IMR-90 (cell line): ENCODE measurements at regions not wholly inside any gene's neighbourhood (a gene's known extent, or its start where the extent isn't known, plus 50 kb on each side); places are given as distances from the start of the nearest gene placed in this dataset.

Experiments
- ATAC-seq: fragments of 200-7000 bp; cut with Tn5 transposase; 2 replicates; pipeline ENCODE4 v1.9.1; 2020; ENCODE audit warnings: low read depth, mild to moderate bottlenecking, moderate library complexity
- BruUV-seq: library from RNA; stranded (reverse); fragments of 400-500 nt; replicated peaks from 2 replicates; lab custom pipeline; 2021; lab: Mats Ljungman, UMichigan
- CTCF ChIA-PET: fragments of 300-600 bp; formaldehyde crosslinking; extraction: SDS; loops from one replicate; lab custom pipeline; 2021; ENCODE audit warnings: antibody characterized with exemption; lab: Yijun Ruan, JAX
- POLR2A ChIA-PET: fragments of 300-600 bp; sonication (Branson Sonifier 250); formaldehyde crosslinking; loops from one replicate; lab custom pipeline; 2022; ENCODE audit warnings: antibody characterized with exemption; ENCODE audit not compliant: unreplicated experiment; lab: Charles Lee
- DNase-seq: peaks from one replicate; pipeline ENCODE4 v3.0.0; 2013
- H2AFZ ChIP-seq: replicated peaks from 2 replicates; pipeline ENCODE3; 2013; ENCODE audit warnings: low read length, mild to moderate bottlenecking; ENCODE audit not compliant: poor library complexity
- H2AK5ac ChIP-seq: 2 replicates; pipeline ENCODE4 v1.6.1; 2013; ENCODE audit warnings: low read depth, low read length, inconsistent platforms
- H2AK9ac ChIP-seq: replicated peaks from 2 replicates; pipeline ENCODE3; 2013; ENCODE audit warnings: mild to moderate bottlenecking, low read depth, low read length, moderate library complexity; ENCODE audit not compliant: poor library complexity
- H2BK120ac ChIP-seq: 2 replicates; pipeline ENCODE4 v1.6.1; 2013; ENCODE audit warnings: low read depth, low read length, inconsistent platforms
- H2BK15ac ChIP-seq: 3 replicates; pipeline ENCODE4 v1.6.1; 2013; ENCODE audit warnings: low read depth, low read length, inconsistent platforms
- H2BK20ac ChIP-seq: 2 replicates; pipeline ENCODE4 v1.6.1; 2013; ENCODE audit warnings: low read depth, mild to moderate bottlenecking, inconsistent platforms, low read length, moderate library complexity
- H2BK5ac ChIP-seq: 2 replicates; pipeline ENCODE4 v1.6.1; 2013; ENCODE audit warnings: mild to moderate bottlenecking, low read depth, low read length, inconsistent platforms; ENCODE audit not compliant: poor library complexity, severe bottlenecking
- H3K14ac ChIP-seq: replicated peaks from 2 replicates; pipeline ENCODE4 v1.6.1; 2013; ENCODE audit warnings: low read depth, low read length, inconsistent platforms
- H3K18ac ChIP-seq: 2 replicates; pipeline ENCODE4 v1.6.1; 2013; ENCODE audit warnings: low read depth, low read length, control low read depth
- H3K23ac ChIP-seq: 2 replicates; pipeline ENCODE4 v1.6.1; 2013; ENCODE audit warnings: low read depth, low read length, inconsistent platforms
- H3K27ac ChIP-seq: 2 replicates; pipeline ENCODE4 v1.5.1; 2013; ENCODE audit warnings: mild to moderate bottlenecking, control low read depth, low read length; ENCODE audit not compliant: insufficient read depth
- H3K27me3 ChIP-seq: 2 replicates; pipeline ENCODE4 v1.6.1; 2013; ENCODE audit warnings: low read length; ENCODE audit not compliant: control insufficient read depth, insufficient read depth
- H3K36me3 ChIP-seq: 2 replicates; pipeline ENCODE4 v1.6.1; 2013; ENCODE audit warnings: low read length, mixed read lengths; ENCODE audit not compliant: control insufficient read depth, insufficient read depth
- H3K4ac ChIP-seq: 2 replicates; pipeline ENCODE4 v1.6.1; 2013; ENCODE audit warnings: low read depth, low read length, inconsistent platforms
- H3K4me1 ChIP-seq: 2 replicates; pipeline ENCODE4 v1.6.1; 2013; ENCODE audit warnings: low read length, mixed read lengths; ENCODE audit not compliant: control insufficient read depth, insufficient read depth
- H3K4me2 ChIP-seq: 2 replicates; pipeline ENCODE4 v1.6.1; 2013; ENCODE audit warnings: low read depth, mild to moderate bottlenecking, control low read depth, low read length, moderate library complexity
- H3K4me3 ChIP-seq: 2 replicates; pipeline ENCODE4 v1.5.1; 2013; ENCODE audit warnings: low read depth, mild to moderate bottlenecking, control low read depth, low read length, moderate library complexity; ENCODE audit not compliant: insufficient read depth
- H3K56ac ChIP-seq: 2 replicates; pipeline ENCODE4 v1.6.1; 2013; ENCODE audit warnings: low read length, inconsistent platforms; ENCODE audit not compliant: insufficient read depth; ENCODE audit errors: extremely low read depth
- H3K79me1 ChIP-seq, 2 experiments: 2 replicates each; pipeline ENCODE4 v1.6.1; 2013; ENCODE audit warnings: low read length in 2 of 2, inconsistent platforms in 1 of 2, low read depth in 1 of 2
- H3K9ac ChIP-seq: 2 replicates; pipeline ENCODE4 v1.6.1; 2013; ENCODE audit warnings: low read depth, low read length, control low read depth
- H3K9me1 ChIP-seq: 2 replicates; pipeline ENCODE4 v1.6.1; 2013; ENCODE audit warnings: low read length, inconsistent platforms; ENCODE audit not compliant: insufficient read depth
- H3K9me3 ChIP-seq: 2 replicates; pipeline ENCODE4 v1.6.1; 2013; ENCODE audit warnings: low read length; ENCODE audit not compliant: control insufficient read depth, insufficient read depth
- H4K20me1 ChIP-seq: 2 replicates; pipeline ENCODE4 v1.6.1; 2013; ENCODE audit warnings: low read length, inconsistent platforms; ENCODE audit not compliant: insufficient read depth
- H4K5ac ChIP-seq: 2 replicates; pipeline ENCODE4 v1.6.1; 2013; ENCODE audit warnings: mild to moderate bottlenecking, low read depth, low read length, control low read depth
- H4K8ac ChIP-seq, 2 experiments: 2 replicates each; pipeline ENCODE4 v1.6.1; 2013; ENCODE audit warnings: low read depth in 2 of 2, low read length in 2 of 2, control low read depth in 1 of 2, inconsistent platforms in 1 of 2
- H4K91ac ChIP-seq: 2 replicates; pipeline ENCODE4 v1.6.1; 2013; ENCODE audit warnings: low read depth, low read length, inconsistent platforms; ENCODE audit not compliant: insufficient read depth
- BHLHE40 ChIP-seq: fragments of 150-350 bp; IDR thresholded peaks from 2 replicates; pipeline ENCODE4 v1.6.1; 2016; ENCODE audit warnings: mild to moderate bottlenecking, low read depth, low read length
- CEBPB ChIP-seq: IDR thresholded peaks from 2 replicates; pipeline ENCODE4 v1.6.1; 2012; ENCODE audit warnings: low read depth, low read length, improper control_type of control experiment
- MAFK ChIP-seq: IDR thresholded peaks from 2 replicates; pipeline ENCODE4 v1.6.1; 2012; ENCODE audit warnings: low read depth, low read length, improper control_type of control experiment
- MXI1 ChIP-seq: IDR thresholded peaks from 2 replicates; pipeline ENCODE4 v1.6.1; 2012; ENCODE audit warnings: low read depth, mild to moderate bottlenecking, low read length, moderate library complexity, borderline replicate concordance
- RFX5 ChIP-seq: IDR thresholded peaks from 2 replicates; pipeline ENCODE4 v1.8.0; 2012; ENCODE audit warnings: low read depth, mild to moderate bottlenecking, low read length, moderate library complexity
- WGBS, 2 experiments: methylation state at CpG; one replicate each; pipeline versions ENCODE4 v1.1.5 to v1.1.7; 2013; ENCODE audit warnings: missing lambda C conversion rate in 2 of 2; ENCODE audit not compliant: insufficient read length in 1 of 2; ENCODE audit errors: extremely low coverage in 2 of 2; 5-methylcytosine and 5-hydroxymethylcytosine counted together
- dilution Hi-C: fragments of 300-500 bp; cut with HindIII; formaldehyde crosslinking; loops from one replicate; pipeline ENCODE4 v1.14.3; 2018; ENCODE audit warnings: low sequenced_read_pairs; ENCODE audit not compliant: unreplicated experiment
- in situ Hi-C: fragments of 300-500 bp; cut with MboI; formaldehyde crosslinking; loops from 3 replicates; pipeline ENCODE4 v1.14.3; 2019; ENCODE audit warnings: low sequenced_read_pairs, inconsistent platforms, mixed read lengths
- intact Hi-C: fragments of 100-400 bp; cut with micrococcal nuclease; formaldehyde crosslinking; loops from 2 replicates; pipeline ENCODE4 v1.10.0; 2022
- TF ChIP-seq, protein P1 (sequence below): fragments of 150-350 bp; IDR thresholded peaks from 2 replicates; pipeline ENCODE4 v1.6.1; 2017; ENCODE audit warnings: mild to moderate bottlenecking, antibody characterized with exemption, low read length, low read depth
- TF ChIP-seq, protein P2 (sequence below): conservative IDR thresholded peaks from 2 replicates; pipeline ENCODE4 v1.5.1; 2012; ENCODE audit warnings: mild to moderate bottlenecking, low read depth, low read length, improper control_type of control experiment

DNA sequence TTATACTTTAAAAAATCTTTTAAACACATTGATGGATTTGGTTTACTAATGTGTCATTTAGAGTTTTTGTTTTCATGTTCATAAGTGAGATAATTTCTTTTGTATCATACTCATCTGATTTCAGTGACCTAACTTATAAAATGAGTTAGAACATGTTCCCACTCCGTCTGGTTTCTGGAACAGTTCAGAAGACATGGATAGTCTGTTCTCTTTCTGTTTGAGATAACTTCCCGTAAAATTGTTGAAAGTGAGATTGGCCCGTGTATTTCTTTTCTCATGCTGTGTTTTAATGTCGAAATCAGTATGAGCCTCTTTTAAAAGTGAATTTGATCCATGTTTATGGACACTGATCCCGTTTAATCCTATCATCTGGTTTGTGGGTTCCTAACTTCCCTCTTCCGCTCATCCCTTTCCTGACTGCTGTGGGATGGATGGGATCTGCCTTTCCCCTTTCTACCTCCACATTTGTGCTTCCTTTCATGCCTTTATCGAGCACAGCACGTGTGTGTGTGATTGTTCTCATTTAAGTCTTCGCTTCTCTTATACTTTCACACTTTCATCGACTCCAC is 78.9 kb downstream of the COPS8 start:
- Histone ChIP-seq H4K20me1 (no peaks in the 10 kb centered on the region), H2BK20ac (peak overlapping the region; percentile 94), H3K56ac (peak overlapping the region; percentile 43; the same call in 1 of the 2 replicates), H3K27ac (peak overlapping the region; percentile 66; the same call in 1 of the 2 replicates), H3K4me2 (no peak overlapping the region), H4K8ac (peak overlapping the region; percentile 74 to 86), H3K4me3 (no peak overlapping the region), H3K4me1 (peaks cover 9% of the 10 kb centered on the region; the same call in 1 of the 2 replicates), H3K18ac (peak overlapping the region; percentile 89), H3K14ac (peak overlapping the region; percentile 94), H2BK15ac (peak overlapping the region; percentile 95), H3K27me3 (no peaks in the 10 kb centered on the region), H3K23ac (peak overlapping the region; percentile 85; the same call in 1 of the 2 replicates), H3K36me3 (no peaks in the 10 kb centered on the region), H2AK9ac (no peak overlapping the region), H4K91ac (peak overlapping the region; percentile 97), H2BK5ac (peak overlapping the region; percentile 68), H3K79me1 (peaks cover 0 to 23% of the 10 kb centered on the region in 2 experiments; a peak in 3 of 4 replicates), H3K9me3 (peaks cover 2% of the 10 kb centered on the region; the same call in 1 of the 2 replicates), H2BK120ac (peak overlapping the region; percentile 98), H2AFZ (peak overlapping the region; percentile 75), H3K4ac (peak overlapping the region; percentile 97), H2AK5ac (peak overlapping the region; percentile 79), H3K9me1 (peaks cover 4% of the 10 kb centered on the region; the same call in 1 of the 2 replicates), H4K5ac (peak overlapping the region; percentile 89), H3K9ac (peak overlapping the region; percentile 21)
- dilution Hi-C loops (no loop called here), in situ Hi-C loops (loop anchor here (10.0 kb wide), 1 partner anchor 160 kb away; no protein-coding TSS in a partner anchor), intact Hi-C loops (loop anchor here (2.0 kb wide), 1 partner anchor 156 kb away; no protein-coding TSS in a partner anchor)
- CTCF ChIA-PET, result interaction anchor here (1.0 to 2.1 kb wide), 11 partner anchors 8 to 407 kb away, joined by 3 to 9 read pairs (median 4); no protein-coding TSS in a partner anchor
- WGBS, 2 experiments, result 60% methylated on average over 1 of the region's 10 CpGs; no CpG with 5 or more reads in 1 of the 2 experiments
- POLR2A ChIA-PET, result no interaction called here
- TF ChIP-seq, protein P1, sequence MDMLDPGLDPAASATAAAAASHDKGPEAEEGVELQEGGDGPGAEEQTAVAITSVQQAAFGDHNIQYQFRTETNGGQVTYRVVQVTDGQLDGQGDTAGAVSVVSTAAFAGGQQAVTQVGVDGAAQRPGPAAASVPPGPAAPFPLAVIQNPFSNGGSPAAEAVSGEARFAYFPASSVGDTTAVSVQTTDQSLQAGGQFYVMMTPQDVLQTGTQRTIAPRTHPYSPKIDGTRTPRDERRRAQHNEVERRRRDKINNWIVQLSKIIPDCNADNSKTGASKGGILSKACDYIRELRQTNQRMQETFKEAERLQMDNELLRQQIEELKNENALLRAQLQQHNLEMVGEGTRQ, result no peak
- TF ChIP-seq, protein P2, sequence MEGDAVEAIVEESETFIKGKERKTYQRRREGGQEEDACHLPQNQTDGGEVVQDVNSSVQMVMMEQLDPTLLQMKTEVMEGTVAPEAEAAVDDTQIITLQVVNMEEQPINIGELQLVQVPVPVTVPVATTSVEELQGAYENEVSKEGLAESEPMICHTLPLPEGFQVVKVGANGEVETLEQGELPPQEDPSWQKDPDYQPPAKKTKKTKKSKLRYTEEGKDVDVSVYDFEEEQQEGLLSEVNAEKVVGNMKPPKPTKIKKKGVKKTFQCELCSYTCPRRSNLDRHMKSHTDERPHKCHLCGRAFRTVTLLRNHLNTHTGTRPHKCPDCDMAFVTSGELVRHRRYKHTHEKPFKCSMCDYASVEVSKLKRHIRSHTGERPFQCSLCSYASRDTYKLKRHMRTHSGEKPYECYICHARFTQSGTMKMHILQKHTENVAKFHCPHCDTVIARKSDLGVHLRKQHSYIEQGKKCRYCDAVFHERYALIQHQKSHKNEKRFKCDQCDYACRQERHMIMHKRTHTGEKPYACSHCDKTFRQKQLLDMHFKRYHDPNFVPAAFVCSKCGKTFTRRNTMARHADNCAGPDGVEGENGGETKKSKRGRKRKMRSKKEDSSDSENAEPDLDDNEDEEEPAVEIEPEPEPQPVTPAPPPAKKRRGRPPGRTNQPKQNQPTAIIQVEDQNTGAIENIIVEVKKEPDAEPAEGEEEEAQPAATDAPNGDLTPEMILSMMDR, result no peak
- TF ChIP-seq CEBPB (no peak), MXI1 (no peak), MAFK (no peak), BHLHE40 (no peak), RFX5 (no peak)
- ATAC-seq (no peak), DNase-seq (no peak)
- no TSS peak for BruUV-seq
